ENCODE measurements at regions not wholly inside any gene's neighbourhood (a gene's known extent, or its start where the extent isn't known, plus 50 kb on each side); places are given as distances from the start of the nearest gene placed in this dataset.

GRCh38 chr2:128472789-128473174, 154.1 kb upstream of the HS6ST1 start:
- Histone ChIP-seq H3K4me1 (ENCODE audit: insufficient read depth, low read length) (no peaks in the 10 kb centered on the region), H3K27me3 (ENCODE audit: insufficient read depth, low read length) (no peaks in the 10 kb centered on the region), H3K9me3 (ENCODE audit: insufficient read depth, low read depth, low read length) (peaks cover 28% of the 10 kb centered on the region), H3K27ac (ENCODE audit: low read depth, low read length) (no peak overlapping the region), H3K9ac (ENCODE audit: low read depth, low read length) (no peak overlapping the region), H3K4me3 (ENCODE audit: low read length) (no peak overlapping the region), H3K36me3 (ENCODE audit: insufficient read depth, low read length) (no peaks in the 10 kb centered on the region)
- 80% methylated on average over 3 of the region's 5 CpGs for WGBS

GRCh38 chr2:128473175-128474035, 154.7 kb upstream of the HS6ST1 start:
- Histone ChIP-seq H3K4me3 (ENCODE audit: low read length) (no peak overlapping the region), H3K4me1 (ENCODE audit: insufficient read depth, low read length) (no peaks in the 10 kb centered on the region), H3K36me3 (ENCODE audit: insufficient read depth, low read length) (no peaks in the 10 kb centered on the region), H3K27ac (ENCODE audit: low read depth, low read length) (no peak overlapping the region), H3K9me3 (ENCODE audit: insufficient read depth, low read depth, low read length) (peaks cover 23% of the 10 kb centered on the region), H3K27me3 (ENCODE audit: insufficient read depth, low read length) (no peaks in the 10 kb centered on the region), H3K9ac (ENCODE audit: low read depth, low read length) (no peak overlapping the region)
- 90% methylated on average over 26 of the region's 26 CpGs for WGBS

- no peaks in the 10 kb centered on the region for H3K4me1 ChIP-seq (ENCODE audit: insufficient read depth, low read length)
- H3K9ac ChIP-seq (ENCODE audit: low read depth, low read length) = no peak overlapping the region
- WGBS = 93% methylated on average over 10 of the region's 10 CpGs
- no peaks in the 10 kb centered on the region for H3K27me3 ChIP-seq (ENCODE audit: insufficient read depth, low read length)
- no peaks in the 10 kb centered on the region for H3K36me3 ChIP-seq (ENCODE audit: insufficient read depth, low read length)
- peaks cover 15% of the 10 kb centered on the region for H3K9me3 ChIP-seq (ENCODE audit: insufficient read depth, low read depth, low read length)
- H3K27ac ChIP-seq (ENCODE audit: low read depth, low read length) = no peak overlapping the region
- no peak overlapping the region for H3K4me3 ChIP-seq (ENCODE audit: low read length)
Observed at GRCh38 chr2:128474036-128474955, 155.6 kb upstream of the HS6ST1 start.

GRCh38 chr2:128474962-128475361, 156.3 kb upstream of the HS6ST1 start:
- Histone ChIP-seq H3K36me3 (ENCODE audit: insufficient read depth, low read length) (no peaks in the 10 kb centered on the region), H3K4me3 (ENCODE audit: low read length) (no peak overlapping the region), H3K27ac (ENCODE audit: low read depth, low read length) (no peak overlapping the region), H3K27me3 (ENCODE audit: insufficient read depth, low read length) (no peaks in the 10 kb centered on the region), H3K9me3 (ENCODE audit: insufficient read depth, low read depth, low read length) (peaks cover 8% of the 10 kb centered on the region), H3K9ac (ENCODE audit: low read depth, low read length) (no peak overlapping the region), H3K4me1 (ENCODE audit: insufficient read depth, low read length) (no peaks in the 10 kb centered on the region)
- WGBS = 92% methylated on average over 5 of the region's 5 CpGs

GRCh38 chr2:128475427-128476211, 157.0 kb upstream of the HS6ST1 start:
- no peak overlapping the region for H3K9ac ChIP-seq (ENCODE audit: low read depth, low read length)
- no peak overlapping the region for H3K4me3 ChIP-seq (ENCODE audit: low read length)
- H3K4me1 ChIP-seq (ENCODE audit: insufficient read depth, low read length) = no peaks in the 10 kb centered on the region
- H3K27me3 ChIP-seq (ENCODE audit: insufficient read depth, low read length) = no peaks in the 10 kb centered on the region
- 92% methylated on average over 17 of the region's 17 CpGs for WGBS
- no peak overlapping the region for H3K27ac ChIP-seq (ENCODE audit: low read depth, low read length)
- H3K9me3 ChIP-seq (ENCODE audit: insufficient read depth, low read depth, low read length) = peaks cover 2% of the 10 kb centered on the region; the same call in 1 of the 2 replicates
- H3K36me3 ChIP-seq (ENCODE audit: insufficient read depth, low read length) = no peaks in the 10 kb centered on the region

GRCh38 chr2:128477026-128477820, 158.6 kb upstream of the HS6ST1 start:
- Histone ChIP-seq H3K9ac (ENCODE audit: low read depth, low read length) (no peak overlapping the region), H3K9me3 (ENCODE audit: insufficient read depth, low read depth, low read length) (no peaks in the 10 kb centered on the region), H3K36me3 (ENCODE audit: insufficient read depth, low read length) (no peaks in the 10 kb centered on the region), H3K27me3 (ENCODE audit: insufficient read depth, low read length) (no peaks in the 10 kb centered on the region), H3K27ac (ENCODE audit: low read depth, low read length) (no peak overlapping the region), H3K4me3 (ENCODE audit: low read length) (no peak overlapping the region), H3K4me1 (ENCODE audit: insufficient read depth, low read length) (no peaks in the 10 kb centered on the region)
- 95% methylated on average over 12 of the region's 12 CpGs for WGBS

GRCh38 chr2:128477891-128478290, 159.2 kb upstream of the HS6ST1 start:
- Histone ChIP-seq H3K4me3 (ENCODE audit: low read length) (no peak overlapping the region), H3K9ac (ENCODE audit: low read depth, low read length) (no peak overlapping the region), H3K4me1 (ENCODE audit: insufficient read depth, low read length) (no peaks in the 10 kb centered on the region), H3K9me3 (ENCODE audit: insufficient read depth, low read depth, low read length) (no peaks in the 10 kb centered on the region), H3K27me3 (ENCODE audit: insufficient read depth, low read length) (no peaks in the 10 kb centered on the region), H3K36me3 (ENCODE audit: insufficient read depth, low read length) (no peaks in the 10 kb centered on the region), H3K27ac (ENCODE audit: low read depth, low read length) (no peak overlapping the region)
- 99% methylated on average over 2 of the region's 2 CpGs for WGBS

- H3K36me3 ChIP-seq (ENCODE audit: insufficient read depth, low read length) = no peaks in the 10 kb centered on the region
- WGBS = 94% methylated on average over 34 of the region's 34 CpGs
- peaks cover 31% of the 10 kb centered on the region for H3K4me1 ChIP-seq (ENCODE audit: insufficient read depth, low read length)
- no peaks in the 10 kb centered on the region for H3K9me3 ChIP-seq (ENCODE audit: insufficient read depth, low read depth, low read length)
- no peaks in the 10 kb centered on the region for H3K27me3 ChIP-seq (ENCODE audit: insufficient read depth, low read length)
- no peak overlapping the region for H3K27ac ChIP-seq (ENCODE audit: low read depth, low read length)
- no peak overlapping the region for H3K4me3 ChIP-seq (ENCODE audit: low read length)
- H3K9ac ChIP-seq (ENCODE audit: low read depth, low read length) = no peak overlapping the region
Observed at GRCh38 chr2:128485761-128486639, 167.3 kb upstream of the HS6ST1 start.

GRCh38 chr2:128486640-128487375, 168.1 kb upstream of the HS6ST1 start:
- H3K27me3 ChIP-seq (ENCODE audit: insufficient read depth, low read length) = no peaks in the 10 kb centered on the region
- H3K9ac ChIP-seq (ENCODE audit: low read depth, low read length) = no peak overlapping the region
- H3K9me3 ChIP-seq (ENCODE audit: insufficient read depth, low read depth, low read length) = no peaks in the 10 kb centered on the region
- no peak overlapping the region for H3K4me3 ChIP-seq (ENCODE audit: low read length)
- 92% methylated on average over 15 of the region's 15 CpGs for WGBS
- H3K4me1 ChIP-seq (ENCODE audit: insufficient read depth, low read length) = peaks cover 35% of the 10 kb centered on the region
- no peak overlapping the region for H3K27ac ChIP-seq (ENCODE audit: low read depth, low read length)
- no peaks in the 10 kb centered on the region for H3K36me3 ChIP-seq (ENCODE audit: insufficient read depth, low read length)
